Chondrocyte (in vitro differentiated cells): ENCODE measurements at regions not wholly inside any gene's neighbourhood (a gene's known extent, or its start where the extent isn't known, plus 50 kb on each side); places are given as distances from the start of the nearest gene placed in this dataset.

Experiments used
- DNase-seq: peaks from one replicate; pipeline ENCODE4 v3.0.0; 2021; ENCODE audit warnings: mixed read lengths, low spot score
- H3K27ac Mint-ChIP-seq: one replicate; pipeline ENCODE4 v1.8.0; 2021; ENCODE audit warnings: mild to moderate bottlenecking, moderate library complexity, mixed read lengths; ENCODE audit not compliant: unreplicated experiment
- H3K27me3 Mint-ChIP-seq: 2 replicates; pipeline ENCODE4 v1.8.0; 2021; ENCODE audit warnings: low read depth, mixed read lengths
- H3K36me3 Mint-ChIP-seq: 2 replicates; pipeline ENCODE4 v1.8.0; 2021; ENCODE audit warnings: low read depth, mixed read lengths
- H3K4me1 Mint-ChIP-seq: 2 replicates; pipeline ENCODE4 v1.8.0; 2021; ENCODE audit warnings: low read depth, mild to moderate bottlenecking, mixed read lengths
- H3K4me3 Mint-ChIP-seq: one replicate; pipeline ENCODE4 v1.8.0; 2021; ENCODE audit warnings: mild to moderate bottlenecking, moderate library complexity, mixed read lengths; ENCODE audit not compliant: unreplicated experiment
- H3K9me3 Mint-ChIP-seq: 2 replicates; pipeline ENCODE4 v1.8.0; 2021; ENCODE audit warnings: low read depth, mixed read lengths
- TF ChIP-seq, protein P1 (sequence below): fragments of 200-600 bp; sonication (generic); IDR thresholded peaks from 2 replicates; pipeline ENCODE4 v1.5.0; 2021; ENCODE audit warnings: antibody characterized with exemption, mild to moderate bottlenecking, moderate library complexity

DNA sequence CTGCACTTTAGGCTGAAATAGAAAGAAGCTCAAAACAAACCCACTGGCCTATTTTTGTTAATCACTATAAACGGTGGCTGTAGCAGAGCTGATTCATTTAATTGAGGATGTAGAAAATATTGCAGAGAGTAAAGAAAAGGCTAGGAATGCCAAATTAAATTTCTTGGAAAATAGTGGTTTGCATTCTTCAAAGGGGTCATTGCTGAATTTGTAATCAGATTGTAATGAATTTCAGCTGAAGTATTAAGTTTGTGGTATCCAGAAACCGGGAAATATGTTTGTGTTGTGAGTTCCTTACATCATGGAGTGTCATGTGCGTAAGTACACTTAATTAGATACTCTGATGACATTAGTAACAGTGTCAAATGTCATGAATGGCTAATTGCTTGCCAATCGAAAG is 203.0 kb downstream of the SAMD5 start:
- Mint-ChIP-seq H3K36me3 (peaks cover 1% of the 10 kb centered on the region), H3K27me3 (no peaks in the 10 kb centered on the region), H3K4me3 (no peak overlapping the region), H3K27ac (no peak overlapping the region), H3K4me1 (no peaks in the 10 kb centered on the region), H3K9me3 (no peaks in the 10 kb centered on the region)
- no peak for DNase-seq
- TF ChIP-seq, protein P1, sequence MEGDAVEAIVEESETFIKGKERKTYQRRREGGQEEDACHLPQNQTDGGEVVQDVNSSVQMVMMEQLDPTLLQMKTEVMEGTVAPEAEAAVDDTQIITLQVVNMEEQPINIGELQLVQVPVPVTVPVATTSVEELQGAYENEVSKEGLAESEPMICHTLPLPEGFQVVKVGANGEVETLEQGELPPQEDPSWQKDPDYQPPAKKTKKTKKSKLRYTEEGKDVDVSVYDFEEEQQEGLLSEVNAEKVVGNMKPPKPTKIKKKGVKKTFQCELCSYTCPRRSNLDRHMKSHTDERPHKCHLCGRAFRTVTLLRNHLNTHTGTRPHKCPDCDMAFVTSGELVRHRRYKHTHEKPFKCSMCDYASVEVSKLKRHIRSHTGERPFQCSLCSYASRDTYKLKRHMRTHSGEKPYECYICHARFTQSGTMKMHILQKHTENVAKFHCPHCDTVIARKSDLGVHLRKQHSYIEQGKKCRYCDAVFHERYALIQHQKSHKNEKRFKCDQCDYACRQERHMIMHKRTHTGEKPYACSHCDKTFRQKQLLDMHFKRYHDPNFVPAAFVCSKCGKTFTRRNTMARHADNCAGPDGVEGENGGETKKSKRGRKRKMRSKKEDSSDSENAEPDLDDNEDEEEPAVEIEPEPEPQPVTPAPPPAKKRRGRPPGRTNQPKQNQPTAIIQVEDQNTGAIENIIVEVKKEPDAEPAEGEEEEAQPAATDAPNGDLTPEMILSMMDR = no peak

DNA sequence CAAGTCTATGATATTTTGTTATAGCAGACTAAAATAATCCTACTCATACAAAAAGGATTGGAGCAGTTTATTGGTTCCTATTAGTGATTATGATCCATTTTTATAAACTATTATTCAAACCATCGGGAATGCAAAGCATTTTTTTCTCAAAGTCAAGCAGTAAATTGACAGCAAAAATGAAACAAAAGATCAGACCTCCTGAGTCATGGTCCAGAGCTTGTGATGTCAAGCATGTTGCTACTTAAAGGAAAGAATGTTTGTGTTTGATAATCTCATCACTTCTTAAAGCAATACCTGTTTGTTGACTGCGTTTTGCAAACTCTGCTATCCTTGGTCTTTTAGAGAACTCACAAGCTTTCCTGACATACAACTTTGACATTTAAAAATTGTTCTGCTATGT is 204.4 kb downstream of the SAMD5 start:
- H3K4me3 Mint-ChIP-seq = no peak overlapping the region

DNA sequence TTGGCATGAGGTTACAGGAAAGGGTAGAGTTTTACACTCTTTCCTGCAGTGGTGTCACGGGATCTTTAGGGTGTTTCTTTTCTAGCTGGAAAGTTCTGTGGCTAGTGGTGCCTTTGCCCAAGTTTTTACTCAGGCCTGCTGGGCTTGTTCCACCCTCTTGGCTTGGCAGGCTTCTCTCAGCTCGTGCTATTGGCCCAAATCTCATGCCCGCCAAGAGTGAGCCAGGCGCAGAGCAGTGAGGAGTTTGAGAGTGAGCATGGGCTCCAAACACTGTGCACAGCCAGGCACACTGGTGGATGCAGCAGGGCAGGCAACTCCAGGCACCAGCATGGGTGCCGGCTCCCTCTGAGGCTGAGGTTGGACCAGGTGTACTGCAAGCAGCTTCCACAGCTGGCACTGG is 206.5 kb downstream of the SAMD5 start:
- Mint-ChIP-seq H3K36me3 (peaks cover 1% of the 10 kb centered on the region), H3K27ac (no peak overlapping the region), H3K9me3 (no peaks in the 10 kb centered on the region), H3K4me3 (no peak overlapping the region), H3K4me1 (no peaks in the 10 kb centered on the region), H3K27me3 (peaks cover 1% of the 10 kb centered on the region)
- no peak for DNase-seq
- TF ChIP-seq, protein P1 = no peak

More for the DNA sequence above, 204.4 kb downstream of the SAMD5 start:
- Mint-ChIP-seq H3K36me3 (peaks cover 1% of the 10 kb centered on the region), H3K27me3 (no peaks in the 10 kb centered on the region), H3K9me3 (no peaks in the 10 kb centered on the region), H3K27ac (no peak overlapping the region), H3K4me1 (no peaks in the 10 kb centered on the region)
- DNase-seq = no peak
- TF ChIP-seq, protein P1 = no peak

DNA sequence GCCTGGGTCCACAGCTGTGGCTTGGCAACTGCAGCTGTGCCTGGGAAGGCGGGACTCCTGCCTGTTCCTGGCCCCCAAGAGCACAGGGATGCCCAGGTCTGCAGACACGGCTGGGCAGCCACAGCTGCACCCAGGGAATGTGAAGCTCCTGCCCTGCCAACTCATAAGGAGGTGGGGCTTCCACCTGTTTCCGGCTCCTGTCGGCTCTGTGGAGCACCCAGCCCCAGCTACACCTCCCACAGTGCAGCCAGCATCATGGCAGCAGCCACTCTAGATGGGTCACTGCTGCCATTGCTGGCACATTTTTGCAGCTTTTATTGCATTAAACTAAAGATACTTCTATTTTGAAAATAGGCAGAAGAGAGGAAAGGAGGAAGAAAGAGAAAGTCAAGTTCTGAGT is 207.9 kb downstream of the SAMD5 start:
- Mint-ChIP-seq H3K27me3 (peaks cover 1% of the 10 kb centered on the region), H3K27ac (no peak overlapping the region), H3K4me1 (no peaks in the 10 kb centered on the region), H3K4me3 (no peak overlapping the region), H3K36me3 (peaks cover 1% of the 10 kb centered on the region), H3K9me3 (no peaks in the 10 kb centered on the region)
- no peak for DNase-seq
- TF ChIP-seq, protein P1 = no peak

DNA sequence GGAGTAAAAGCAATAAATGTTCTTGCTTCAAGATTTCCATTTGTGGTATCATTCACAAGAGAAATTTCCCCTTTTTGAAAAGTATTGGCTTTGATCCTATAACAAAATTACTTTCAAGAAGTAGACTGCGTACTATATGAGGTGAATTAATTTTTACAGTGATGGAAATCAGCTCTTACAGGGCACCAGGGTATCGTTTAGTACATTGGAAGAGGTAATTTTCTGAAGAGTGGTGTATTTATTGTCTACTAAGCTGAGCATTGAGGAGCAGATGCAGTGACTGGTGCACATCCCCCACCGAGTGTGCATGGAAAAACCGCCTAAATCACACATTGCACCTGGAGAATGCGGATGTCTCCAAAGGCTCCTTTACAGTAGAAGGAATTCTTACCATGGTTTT is 209.5 kb downstream of the SAMD5 start:
- Mint-ChIP-seq H3K9me3 (peaks cover 8% of the 10 kb centered on the region), H3K4me1 (no peaks in the 10 kb centered on the region), H3K27ac (no peak overlapping the region), H3K36me3 (peaks cover 6% of the 10 kb centered on the region), H3K4me3 (no peak overlapping the region), H3K27me3 (peaks cover 1% of the 10 kb centered on the region)
- TF ChIP-seq, protein P1 = no peak
- no peak for DNase-seq
